ENCODE measurements at regions not wholly inside any gene's neighbourhood (a gene's known extent, or its start where the extent isn't known, plus 50 kb on each side); places are given as distances from the start of the nearest gene placed in this dataset.
A peak's percentile ranks its signal among the peaks of the same experiment; 100 is the strongest.
"Not testable (repeated sequence)": the region's sequence is repeated elsewhere in the genome, so short reads cannot be mapped to it uniquely, and the experiment has no call there.

GRCh38 chr15:67920524-67921240 lies 80.8 kb upstream of the RNU6-1 start:
- DNase-seq (ENCODE audit: low read depth), result no peak

DNA sequence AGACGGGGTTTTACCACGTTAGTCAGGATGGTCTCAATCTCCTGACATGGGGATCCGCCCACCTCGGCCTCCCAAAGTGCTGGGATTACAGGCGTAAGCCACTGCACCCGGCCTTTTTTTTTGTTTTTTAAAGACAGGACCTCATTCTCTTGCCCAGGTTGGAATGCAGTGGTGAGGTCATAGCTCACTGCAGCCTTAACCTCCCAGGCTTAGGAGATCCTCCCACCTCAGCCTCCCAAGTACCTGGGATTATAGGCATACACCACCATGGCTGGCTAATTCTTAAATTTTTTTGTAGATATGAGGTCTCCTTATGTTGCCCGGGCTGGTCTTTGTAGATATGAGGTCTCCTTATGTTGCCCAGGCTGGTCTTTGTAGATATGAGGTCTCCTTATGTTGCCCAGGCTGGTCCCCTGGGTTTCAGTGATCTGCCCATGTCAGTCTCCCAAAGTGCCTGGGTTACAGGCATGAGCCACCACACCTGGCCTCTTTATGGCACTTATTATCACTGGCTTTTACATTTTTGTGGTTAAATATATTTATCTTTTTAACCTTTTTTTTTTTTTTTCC lies 82.3 kb upstream of the RNU6-1 start:
- DNase-seq (ENCODE audit: low read depth), result no peak

DNA sequence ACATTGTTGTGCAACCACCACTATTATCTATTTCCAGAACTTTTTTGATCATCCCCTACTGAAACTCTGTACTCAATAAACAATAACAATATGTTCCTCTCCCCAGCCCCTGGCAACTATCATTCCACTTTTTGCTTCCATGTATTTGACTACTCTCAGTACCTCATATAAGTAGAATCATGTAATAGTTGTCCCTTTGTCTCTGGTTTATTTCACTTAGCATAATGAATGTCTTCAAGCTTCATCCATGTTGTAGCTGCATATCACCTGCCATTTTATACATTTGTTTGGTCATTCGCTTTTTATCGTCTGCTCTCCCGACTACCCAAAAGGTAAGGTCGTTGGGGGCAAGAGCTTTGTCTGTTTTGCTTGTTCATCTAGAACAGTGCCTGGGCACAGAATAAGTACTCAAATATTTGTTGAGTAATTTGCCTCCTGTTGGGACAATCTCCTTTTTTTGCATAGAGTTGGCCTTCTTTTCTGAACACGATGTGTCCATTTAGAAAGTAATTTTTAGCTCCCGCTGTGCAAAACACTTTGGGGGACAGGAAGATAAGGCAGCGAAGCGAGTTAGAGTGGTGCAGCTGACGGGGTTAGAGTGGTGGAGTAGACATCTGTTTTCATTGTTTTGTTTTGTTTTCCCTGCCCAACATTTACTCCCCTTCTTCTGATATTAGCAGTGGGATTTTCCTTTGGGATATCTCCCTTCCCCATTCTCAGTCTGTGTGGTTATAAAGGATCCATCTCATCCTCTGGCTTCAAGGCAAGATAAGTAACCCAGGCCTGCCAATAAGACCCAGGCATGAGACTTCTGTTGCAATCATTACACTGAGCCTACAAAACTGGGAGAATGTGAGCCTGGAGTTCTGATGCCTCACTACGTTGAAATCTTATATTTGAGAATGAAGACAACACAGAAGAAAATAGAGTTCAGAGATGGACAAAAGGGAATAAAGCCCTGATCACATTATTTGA lies 83.4 kb upstream of the RNU6-1 start:
- no peak for DNase-seq (ENCODE audit: low read depth)

DNA sequence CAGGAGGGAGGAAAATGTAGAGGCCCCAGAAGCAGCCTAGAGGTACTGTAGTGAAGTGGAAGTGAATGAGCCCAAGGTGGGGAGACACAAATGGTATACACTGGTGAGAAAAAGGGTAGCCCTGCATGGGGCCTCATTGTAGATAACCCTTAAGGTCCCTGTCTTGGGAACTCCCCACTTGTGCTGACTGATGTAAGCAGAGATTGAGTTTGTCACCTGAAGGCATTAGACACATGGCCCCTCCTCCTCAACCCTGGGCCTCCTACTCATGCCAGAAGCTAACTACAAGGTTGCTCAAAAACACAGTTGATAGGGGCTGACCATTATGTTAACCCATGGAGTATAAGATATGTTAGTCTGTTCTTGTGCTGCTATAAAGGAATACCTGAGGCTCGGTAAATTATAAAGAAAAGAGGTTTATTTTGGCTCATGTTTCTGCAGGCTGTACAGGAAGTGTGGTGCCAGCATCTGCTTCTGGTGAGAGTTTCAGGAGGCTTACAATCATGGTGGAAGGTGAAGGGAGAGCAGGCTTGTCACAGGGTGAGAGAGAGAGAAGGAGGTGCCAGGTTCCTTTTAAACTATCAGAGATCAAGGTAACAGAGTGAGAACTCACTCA lies 84.6 kb upstream of the RNU6-1 start:
- no peak for DNase-seq (ENCODE audit: low read depth)

- no peak for DNase-seq (ENCODE audit: low read depth)
These were observed 85.3 kb upstream of the RNU6-1 start for GRCh38 chr15:67925182-67925581.

GRCh38 chr15:67927501-67928168 lies 87.8 kb upstream of the RNU6-1 start:
- DNase-seq (ENCODE audit: low read depth), result peak; percentile 77

DNA sequence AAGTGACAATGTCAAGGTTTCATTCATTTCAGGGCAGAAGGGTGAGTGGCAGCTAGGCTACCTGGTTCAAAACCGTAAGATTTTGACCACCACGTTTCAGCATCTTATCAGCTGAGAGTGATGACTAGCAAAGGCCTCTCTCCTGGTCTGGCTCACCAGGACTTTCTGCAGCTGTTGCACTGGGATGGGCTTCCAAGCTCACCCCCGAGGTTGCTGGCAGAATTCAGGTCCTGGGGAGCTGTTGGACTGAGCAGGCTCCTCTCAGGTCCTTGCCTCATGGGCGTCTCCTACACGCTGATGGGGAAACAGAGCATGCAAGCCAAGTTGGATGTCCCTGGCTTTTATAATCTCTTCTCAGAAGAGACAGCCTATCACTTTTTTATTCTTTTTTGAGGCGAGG lies 88.8 kb upstream of the RNU6-1 start:
- DNase-seq (ENCODE audit: low read depth), result no peak

DNA sequence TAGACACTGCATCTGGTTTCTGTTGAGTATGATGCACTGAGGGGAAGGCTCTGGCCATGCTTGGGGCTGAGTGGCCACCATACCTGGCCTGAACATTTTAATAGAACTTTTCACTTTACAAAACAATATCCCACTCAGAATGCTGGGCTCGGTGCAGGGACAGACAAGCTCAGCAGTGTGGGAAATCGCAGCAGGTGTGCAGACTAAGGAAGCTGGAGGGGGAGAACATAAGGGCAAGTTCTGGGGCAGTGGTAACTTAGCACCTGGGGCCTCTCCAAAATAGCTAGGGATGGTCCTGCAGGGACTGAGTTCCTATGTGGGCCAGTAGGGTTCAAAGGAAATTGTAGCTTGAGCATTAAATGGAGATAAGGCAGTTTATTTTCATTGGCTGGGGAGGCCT lies 90.9 kb upstream of the RNU6-1 start:
- DNase-seq (ENCODE audit: low read depth), result no peak

- peak; percentile 78 for DNase-seq (ENCODE audit: low read depth)
These were observed 92.0 kb upstream of the RNU6-1 start for GRCh38 chr15:67931861-67932260.

GRCh38 chr15:67934126-67934525 lies 94.3 kb upstream of the RNU6-1 start:
- DNase-seq (ENCODE audit: low read depth), result not testable (repeated sequence)

DNA sequence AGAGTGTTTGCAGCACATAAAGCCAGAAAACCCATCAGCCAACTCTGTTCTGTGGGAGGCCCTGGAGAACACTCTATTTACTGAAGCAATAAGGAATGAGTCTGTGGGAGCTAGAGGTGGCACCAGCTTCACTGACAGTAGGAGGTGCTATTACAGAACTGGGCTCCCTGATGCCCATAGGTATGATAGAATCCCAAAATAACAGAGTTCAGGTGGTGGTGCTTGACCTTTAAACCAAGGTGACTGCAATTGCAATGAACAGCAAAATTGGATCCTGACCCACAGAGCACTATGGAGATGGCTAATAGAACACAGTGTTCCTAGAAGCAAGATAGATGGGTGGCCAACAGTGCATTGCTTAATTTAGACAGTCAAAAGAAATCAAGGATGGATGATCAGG lies 95.4 kb upstream of the RNU6-1 start:
- DNase-seq (ENCODE audit: low read depth), result no peak

DNA sequence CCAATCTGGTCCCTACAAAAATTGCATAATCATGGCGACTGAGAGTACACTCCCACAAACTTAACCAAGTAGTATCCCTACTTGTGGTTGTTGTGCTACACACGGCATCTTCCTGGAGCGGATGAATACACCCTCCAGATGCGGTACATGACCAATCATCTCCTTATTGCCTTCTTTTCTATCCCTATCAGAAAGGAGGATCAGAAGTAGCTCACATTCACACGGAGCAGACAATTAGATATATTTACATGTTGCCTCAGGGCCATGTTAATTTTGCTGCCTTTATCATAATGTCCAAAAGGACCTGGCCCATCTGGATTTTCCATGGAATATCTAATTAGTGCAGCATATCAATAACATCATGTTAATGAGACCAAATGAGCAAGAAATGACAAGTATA lies 96.4 kb upstream of the RNU6-1 start:
- no peak for DNase-seq (ENCODE audit: low read depth)

DNA sequence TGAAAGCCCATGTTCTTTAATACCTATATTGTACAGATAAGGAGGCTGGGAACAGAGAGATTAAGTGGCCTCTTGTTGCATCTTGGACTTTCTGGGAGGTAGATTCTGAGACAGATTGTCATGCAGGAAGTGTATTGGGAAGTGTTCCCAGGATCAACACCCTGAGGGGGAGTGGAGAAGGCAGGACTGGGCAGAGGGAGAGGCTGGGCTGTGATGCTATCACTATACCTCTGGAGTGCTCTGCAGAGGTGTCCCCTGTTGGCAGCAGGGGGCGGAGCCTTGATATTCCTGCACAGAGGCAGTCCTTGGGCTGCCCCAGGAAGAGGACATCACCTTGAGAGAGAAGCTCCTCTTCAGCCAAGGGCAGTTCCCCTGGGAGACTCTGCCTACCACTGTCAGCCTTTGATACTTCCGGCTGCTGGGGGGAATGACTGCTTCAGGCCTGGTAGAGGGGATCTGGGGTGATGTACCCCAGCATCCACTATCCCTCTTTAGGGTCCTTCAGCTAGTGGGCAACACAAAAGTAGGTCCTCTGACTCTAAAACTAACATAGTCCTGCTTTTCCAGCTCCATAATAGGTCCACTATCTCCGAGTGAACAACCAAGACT lies 97.4 kb upstream of the RNU6-1 start:
- DNase-seq (ENCODE audit: low read depth), result peak; percentile 57

DNA sequence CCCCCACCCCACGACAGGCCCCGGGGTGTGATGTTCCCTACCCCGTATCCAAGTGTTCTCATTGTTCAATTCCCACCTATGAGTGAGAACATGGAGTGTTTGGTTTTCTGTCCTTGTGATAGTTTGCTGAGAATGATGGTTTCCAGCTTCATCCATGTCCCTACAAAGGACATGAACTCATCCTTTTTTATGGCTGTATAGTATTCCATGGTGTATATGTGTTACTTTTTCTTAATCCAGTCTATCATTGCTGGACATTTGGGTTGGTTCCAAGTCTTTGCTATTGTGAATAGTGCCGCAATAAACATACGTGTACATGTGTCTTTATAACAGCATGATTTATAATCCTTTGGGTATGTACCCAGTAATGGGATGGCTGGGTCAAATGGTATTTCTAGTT lies 99.3 kb upstream of the RNU6-1 start:
- DNase-seq (ENCODE audit: low read depth), result not testable (repeated sequence)

- not testable (repeated sequence) for DNase-seq (ENCODE audit: low read depth)
These were observed 99.9 kb upstream of the RNU6-1 start for GRCh38 chr15:67939588-67940323.

DNA sequence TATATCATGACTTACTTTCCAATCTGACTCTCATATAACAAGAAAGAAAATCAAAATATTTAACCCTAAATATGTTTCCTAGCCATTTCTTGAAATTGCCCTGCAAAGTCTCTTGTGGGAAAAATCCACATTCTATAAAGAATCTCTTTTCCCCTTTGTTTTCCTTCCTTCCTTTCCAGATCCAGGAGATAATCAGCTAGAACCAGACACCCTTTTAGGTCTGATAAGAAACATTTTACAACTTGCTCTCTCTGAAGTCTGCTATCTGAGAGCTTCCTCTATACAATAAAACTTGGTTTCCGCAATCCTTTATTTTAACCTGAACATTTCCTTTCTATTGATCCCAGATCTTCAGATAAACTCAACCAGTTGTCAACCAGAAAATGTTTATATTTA lies 100.5 kb upstream of the RNU6-1 start:
- DNase-seq (ENCODE audit: low read depth), result no peak

DNA sequence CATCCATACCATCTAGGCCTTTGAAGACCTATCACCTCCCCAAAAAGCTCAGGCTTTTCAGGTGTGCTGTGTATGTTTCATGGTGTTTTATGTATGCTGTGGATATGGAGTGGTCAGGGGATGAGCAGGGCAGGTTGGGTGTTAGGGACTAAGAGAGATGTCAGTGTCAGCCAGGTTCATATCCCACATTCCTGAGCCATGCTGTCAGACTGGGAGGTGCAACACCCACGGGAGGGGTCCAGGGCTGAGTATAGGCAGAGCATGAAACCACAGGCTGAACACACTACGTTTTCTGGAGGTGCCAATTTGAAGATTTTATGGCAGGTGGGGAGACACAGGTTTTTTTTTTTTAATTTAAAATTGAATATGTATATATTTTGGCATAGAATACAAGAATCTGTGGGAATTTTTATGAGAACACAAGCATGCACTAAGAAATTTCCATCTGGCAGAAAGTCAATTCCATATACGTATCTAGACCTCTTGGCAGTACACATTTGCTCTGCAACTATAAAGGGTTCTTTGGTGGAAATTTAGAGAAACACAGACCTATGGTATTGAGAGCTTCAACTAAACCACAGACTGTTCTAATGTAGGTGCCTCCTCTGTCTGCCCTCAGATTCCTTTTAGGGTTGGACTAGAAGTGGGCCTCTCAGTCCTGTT lies 101.9 kb upstream of the RNU6-1 start:
- peak; percentile 75 for DNase-seq (ENCODE audit: low read depth)

GRCh38 chr15:67943475-67943874 lies 103.6 kb upstream of the RNU6-1 start:
- DNase-seq (ENCODE audit: low read depth), result no peak

DNA sequence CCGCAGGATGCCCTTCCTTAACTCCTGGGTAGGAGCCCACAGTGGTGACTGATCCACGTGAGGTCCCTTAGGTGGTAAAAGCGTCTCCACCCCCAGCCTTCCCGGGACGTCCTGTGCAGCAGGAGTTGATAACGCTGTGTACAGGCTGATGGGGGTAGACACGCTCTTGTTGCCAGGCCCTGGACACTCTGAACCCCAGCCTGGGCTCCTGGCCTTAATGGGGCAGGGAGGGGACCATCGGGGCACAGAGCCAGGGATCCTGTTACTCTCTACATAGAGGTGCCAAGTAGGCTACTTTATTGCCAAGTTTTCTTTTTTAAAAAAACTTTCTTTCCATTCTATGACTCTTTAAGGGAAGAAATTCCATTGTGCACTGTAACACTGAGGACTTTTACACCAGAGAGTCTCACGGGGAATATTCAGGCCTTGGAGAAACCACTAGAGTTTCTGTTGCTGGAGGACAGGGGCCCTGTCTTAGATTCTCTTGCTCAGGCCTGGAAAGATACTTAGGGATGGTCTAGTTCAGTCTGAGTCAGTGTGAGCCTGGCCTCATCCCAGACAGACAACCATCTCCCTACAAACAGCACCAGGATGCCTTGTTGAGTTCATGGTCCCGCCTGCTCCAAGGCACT lies 104.3 kb upstream of the RNU6-1 start:
- DNase-seq (ENCODE audit: low read depth), result no peak

All from Daoy (cell line).